Mesenchymal stem cell (in vitro differentiated cells and primary cell): ENCODE measurements at regions not wholly inside any gene's neighbourhood (a gene's known extent, or its start where the extent isn't known, plus 50 kb on each side); places are given as distances from the start of the nearest gene placed in this dataset.

Experiments used
- DNase-seq: peaks from one replicate; pipeline ENCODE4 v3.0.0-alpha.2; 2013
- H2AFZ ChIP-seq: one replicate; pipeline ENCODE4 v1.6.1; 2013; ENCODE audit warnings: low read depth, mild to moderate bottlenecking, control low read depth, inconsistent platforms, low read length, moderate library complexity
- H2AK5ac ChIP-seq: 2 replicates; pipeline ENCODE4 v1.6.1; 2013; ENCODE audit warnings: low read length, moderate library complexity, mild to moderate bottlenecking, inconsistent platforms; ENCODE audit not compliant: severe bottlenecking
- H2BK120ac ChIP-seq: one replicate; pipeline ENCODE4 v1.6.1; 2013; ENCODE audit warnings: low read depth, mild to moderate bottlenecking, inconsistent platforms, low read length, moderate library complexity
- H2BK12ac ChIP-seq, 2 experiments: one replicate each; pipeline ENCODE4 v1.6.1; 2013; ENCODE audit warnings: inconsistent platforms in 2 of 2, low read length in 2 of 2, mild to moderate bottlenecking in 2 of 2, moderate library complexity in 2 of 2, control low read depth in 1 of 2
- H2BK15ac ChIP-seq: one replicate; pipeline ENCODE4 v1.6.1; 2013; ENCODE audit warnings: mild to moderate bottlenecking, low read depth, inconsistent platforms; ENCODE audit not compliant: poor library complexity, severe bottlenecking
- H2BK5ac ChIP-seq: 2 replicates; pipeline ENCODE4 v1.6.1; 2013; ENCODE audit warnings: low read depth, mild to moderate bottlenecking, low read length, control low read depth, inconsistent platforms; ENCODE audit not compliant: poor library complexity, severe bottlenecking
- H3K14ac ChIP-seq, 2 experiments: one replicate each; pipeline ENCODE4 v1.6.1; 2013; ENCODE audit warnings: inconsistent platforms in 2 of 2, low read length in 2 of 2, control low read depth in 1 of 2, mild to moderate bottlenecking in 1 of 2, moderate library complexity in 1 of 2
- H3K18ac ChIP-seq, 2 experiments: one replicate each; pipeline ENCODE4 v1.6.1; 2013; ENCODE audit warnings: inconsistent platforms in 2 of 2, low read length in 2 of 2, control low read depth in 1 of 2, low read depth in 1 of 2, mild to moderate bottlenecking in 1 of 2
- H3K23ac ChIP-seq, 2 experiments: one replicate each; pipeline ENCODE4 v1.6.1; 2013; ENCODE audit warnings: inconsistent platforms in 2 of 2, low read length in 2 of 2, mild to moderate bottlenecking in 2 of 2, moderate library complexity in 2 of 2, control low read depth in 1 of 2
- H3K27ac ChIP-seq: 2 replicates; pipeline ENCODE4 v1.5.1; 2013; ENCODE audit warnings: mild to moderate bottlenecking, moderate library complexity, low read length, control low read depth, inconsistent platforms; ENCODE audit not compliant: poor library complexity, severe bottlenecking
- H3K27me3 ChIP-seq, 2 experiments: 2 replicates each; pipeline versions ENCODE4 v1.6.1 to v1.7.0; 2013; ENCODE audit warnings: low read length in 2 of 2, mild to moderate bottlenecking in 2 of 2, moderate library complexity in 2 of 2, control low read depth in 1 of 2, inconsistent platforms in 1 of 2; ENCODE audit not compliant: control insufficient read depth in 1 of 2, insufficient read depth in 1 of 2
- H3K36me3 ChIP-seq, 2 experiments: 2 replicates each; pipeline versions ENCODE4 v1.6.1 to v1.7.0; 2013; ENCODE audit warnings: low read length in 2 of 2, control low read depth in 1 of 2, inconsistent platforms in 1 of 2, low read depth in 1 of 2, mild to moderate bottlenecking in 1 of 2; ENCODE audit not compliant: insufficient read depth in 2 of 2, control insufficient read depth in 1 of 2
- H3K4ac ChIP-seq, 2 experiments: one replicate each; pipeline ENCODE4 v1.6.1; 2013; ENCODE audit warnings: inconsistent platforms in 2 of 2, low read length in 2 of 2, mild to moderate bottlenecking in 2 of 2, moderate library complexity in 2 of 2, control low read depth in 1 of 2, low read depth in 1 of 2
- H3K4me1 ChIP-seq: 2 replicates; pipeline ENCODE4 v1.6.1; 2013; ENCODE audit warnings: low read depth, low read length, control low read depth; ENCODE audit not compliant: control insufficient read depth, insufficient read depth
- H3K4me2 ChIP-seq: 2 replicates; pipeline ENCODE4 v1.6.1; 2013; ENCODE audit warnings: low read length, mild to moderate bottlenecking, inconsistent platforms; ENCODE audit not compliant: poor library complexity, severe bottlenecking
- H3K4me3 ChIP-seq, 2 experiments: 2 replicates each; pipeline versions ENCODE4 v1.5.1 to v1.7.0; 2013; ENCODE audit warnings: low read length in 2 of 2, mild to moderate bottlenecking in 2 of 2, control low read depth in 1 of 2, low read depth in 1 of 2; ENCODE audit not compliant: insufficient read depth in 1 of 2
- H3K79me1 ChIP-seq: replicated peaks from 2 replicates; pipeline ENCODE4 v1.6.1; 2013; ENCODE audit warnings: mild to moderate bottlenecking, control low read depth, low read length, inconsistent platforms; ENCODE audit not compliant: poor library complexity, severe bottlenecking
- H3K9ac ChIP-seq: 2 replicates; pipeline ENCODE4 v1.7.0; 2013; ENCODE audit warnings: mild to moderate bottlenecking, low read length, moderate library complexity
- H3K9me3 ChIP-seq: 2 replicates; pipeline ENCODE4 v1.7.0; 2013; ENCODE audit warnings: mild to moderate bottlenecking, low read length; ENCODE audit not compliant: control insufficient read depth
- H4K8ac ChIP-seq: one replicate; pipeline ENCODE4 v1.6.1; 2013; ENCODE audit warnings: inconsistent platforms, mild to moderate bottlenecking, low read length, moderate library complexity
- H4K91ac ChIP-seq: one replicate; pipeline ENCODE4 v1.6.1; 2013; ENCODE audit warnings: mild to moderate bottlenecking, low read length, inconsistent platforms
- WGBS: methylation state at CpG from one replicate; pipeline ENCODE4 v1.1.7; 2013; ENCODE audit warnings: mixed read lengths; 5-methylcytosine and 5-hydroxymethylcytosine counted together

- Histone ChIP-seq H2BK120ac (no peak overlapping the region), H4K8ac (no peak overlapping the region), H3K4me2 (no peak overlapping the region), H2AFZ (no peak overlapping the region), H3K27ac (no peak overlapping the region), H4K91ac (no peak overlapping the region), H3K4me3 (no peak overlapping the region), H2AK5ac (no peak overlapping the region), H3K18ac (no peak overlapping the region), H2BK15ac (no peak overlapping the region), H2BK12ac (no peak overlapping the region), H3K79me1 (no peaks in the 10 kb centered on the region), H2BK5ac (no peak overlapping the region), H3K36me3 (no peaks in the 10 kb centered on the region), H3K4ac (no peak overlapping the region), H3K9ac (no peak overlapping the region), H3K14ac (no peak overlapping the region), H3K27me3 (peaks cover 60 to 83% of the 10 kb centered on the region in 2 experiments), H3K4me1 (peaks cover 12% of the 10 kb centered on the region), H3K9me3 (no peaks in the 10 kb centered on the region), H3K23ac (no peak overlapping the region)
- no peak for DNase-seq
- 90% methylated on average over 27 of the region's 28 CpGs for WGBS
Observed at GRCh38 chr20:62537649-62538292, 62.0 kb upstream of the GATA5 start.

- no peak overlapping the region for H3K18ac ChIP-seq
- H3K4me2 ChIP-seq: no peak overlapping the region
- H3K79me1 ChIP-seq: no peaks in the 10 kb centered on the region
- DNase-seq: no peak
- no peak overlapping the region for H2BK15ac ChIP-seq
- H3K9me3 ChIP-seq: peaks cover 3% of the 10 kb centered on the region
- H2BK120ac ChIP-seq: no peak overlapping the region
- H2BK12ac ChIP-seq: no peak overlapping the region
- no peak overlapping the region for H3K14ac ChIP-seq
- WGBS: 67% methylated on average over 20 of the region's 25 CpGs
- H2BK5ac ChIP-seq: no peak overlapping the region
- H3K27ac ChIP-seq: no peak overlapping the region
- H3K4me1 ChIP-seq: peaks cover 12% of the 10 kb centered on the region
- no peak overlapping the region for H4K91ac ChIP-seq
- no peak overlapping the region for H3K23ac ChIP-seq
- peaks cover 45 to 85% of the 10 kb centered on the region in 2 experiments for H3K27me3 ChIP-seq
- H2AK5ac ChIP-seq: no peak overlapping the region
- H4K8ac ChIP-seq: no peak overlapping the region
- H3K4me3 ChIP-seq: no peak overlapping the region
- H2AFZ ChIP-seq: no peak overlapping the region
- H3K9ac ChIP-seq: no peak overlapping the region
- no peaks in the 10 kb centered on the region for H3K36me3 ChIP-seq
- no peak overlapping the region for H3K4ac ChIP-seq
Observed at GRCh38 chr20:62539198-62540045, 63.6 kb upstream of the GATA5 start.

- Histone ChIP-seq H2AK5ac (no peak overlapping the region), H4K8ac (no peak overlapping the region), H2BK15ac (no peak overlapping the region), H3K4me3 (no peak overlapping the region), H3K79me1 (no peaks in the 10 kb centered on the region), H3K4me2 (no peak overlapping the region), H3K27me3 (peaks cover 44 to 79% of the 10 kb centered on the region in 2 experiments), H3K14ac (no peak overlapping the region), H2BK120ac (no peak overlapping the region), H3K9ac (no peak overlapping the region), H3K36me3 (no peaks in the 10 kb centered on the region), H3K4me1 (peaks cover 12% of the 10 kb centered on the region), H3K18ac (no peak overlapping the region), H3K27ac (no peak overlapping the region), H4K91ac (no peak overlapping the region), H3K23ac (no peak overlapping the region), H2AFZ (no peak overlapping the region), H3K9me3 (peaks cover 8% of the 10 kb centered on the region), H2BK5ac (no peak overlapping the region), H3K4ac (no peak overlapping the region), H2BK12ac (no peak overlapping the region)
- WGBS: 85% methylated on average over 12 of the region's 14 CpGs
- no peak for DNase-seq
Observed at GRCh38 chr20:62540504-62540903, 64.7 kb upstream of the GATA5 start.

GRCh38 chr20:62542862-62543261, 67.1 kb upstream of the GATA5 start:
- 53% methylated on average over 13 of the region's 14 CpGs for WGBS
- no peak overlapping the region for H2AK5ac ChIP-seq
- no peak overlapping the region for H4K91ac ChIP-seq

More at GRCh38 chr20:62542862-62543261, 67.1 kb upstream of the GATA5 start:
- H4K8ac ChIP-seq: no peak overlapping the region
- H3K27ac ChIP-seq: no peak overlapping the region
- H3K27me3 ChIP-seq: peaks cover 45 to 79% of the 10 kb centered on the region in 2 experiments
- no peak overlapping the region for H2AFZ ChIP-seq
- no peak overlapping the region for H3K23ac ChIP-seq
- peaks cover 4% of the 10 kb centered on the region for H3K4me1 ChIP-seq
- no peak overlapping the region for H2BK5ac ChIP-seq
- H3K18ac ChIP-seq: no peak overlapping the region
- no peaks in the 10 kb centered on the region for H3K79me1 ChIP-seq
- H2BK120ac ChIP-seq: no peak overlapping the region
- no peak overlapping the region for H3K9ac ChIP-seq
- H3K4me3 ChIP-seq: no peak overlapping the region
- no peak overlapping the region for H2BK15ac ChIP-seq
- no peak for DNase-seq
- H3K9me3 ChIP-seq: peaks cover 8% of the 10 kb centered on the region
- no peak overlapping the region for H3K4me2 ChIP-seq
- H2BK12ac ChIP-seq: no peak overlapping the region
- H3K14ac ChIP-seq: no peak overlapping the region
- H3K36me3 ChIP-seq: no peaks in the 10 kb centered on the region
- H3K4ac ChIP-seq: no peak overlapping the region
